PC-3 (cell line): ENCODE measurements at regions not wholly inside any gene's neighbourhood (a gene's known extent, or its start where the extent isn't known, plus 50 kb on each side); places are given as distances from the start of the nearest gene placed in this dataset.
"Not testable (repeated sequence)": the region's sequence is repeated elsewhere in the genome, so short reads cannot be mapped to it uniquely, and the experiment has no call there.

Source experiments
- CTCF ChIP-seq: fragments of 300-600 bp; sonication (generic); conservative IDR thresholded peaks from 2 replicates; pipeline ENCODE4 v1.5.1; 2017; ENCODE audit warnings: antibody characterized with exemption, low read depth, mild to moderate bottlenecking, low read length
- EZH2 ChIP-seq: fragments of 300-600 bp; sonication (generic); IDR thresholded peaks from one replicate; pipeline ENCODE4 v1.6.1; 2017; ENCODE audit warnings: antibody characterized with exemption, mild to moderate bottlenecking, low read length; ENCODE audit not compliant: unreplicated experiment

GRCh38 chrX:122224137-122224536 lies 959.9 kb upstream of the GRIA3 start:
- not testable (repeated sequence) for TF ChIP-seq EZH2, CTCF
